GM18867 (cell line): ENCODE measurements at regions not wholly inside any gene's neighbourhood (a gene's known extent, or its start where the extent isn't known, plus 50 kb on each side); places are given as distances from the start of the nearest gene placed in this dataset.

Experiments used
- ATAC-seq: cut with Tn5 transposase; IDR thresholded peaks from one replicate; pipeline ENCODE4 v1.9.1; 2021; ENCODE audit warnings: mild to moderate bottlenecking, moderate library complexity; ENCODE audit not compliant: unreplicated experiment

GRCh38 chrX:118167361-118167760 is 50.8 kb upstream of the KLHL13 start:
- ATAC-seq, result no peak

DNA sequence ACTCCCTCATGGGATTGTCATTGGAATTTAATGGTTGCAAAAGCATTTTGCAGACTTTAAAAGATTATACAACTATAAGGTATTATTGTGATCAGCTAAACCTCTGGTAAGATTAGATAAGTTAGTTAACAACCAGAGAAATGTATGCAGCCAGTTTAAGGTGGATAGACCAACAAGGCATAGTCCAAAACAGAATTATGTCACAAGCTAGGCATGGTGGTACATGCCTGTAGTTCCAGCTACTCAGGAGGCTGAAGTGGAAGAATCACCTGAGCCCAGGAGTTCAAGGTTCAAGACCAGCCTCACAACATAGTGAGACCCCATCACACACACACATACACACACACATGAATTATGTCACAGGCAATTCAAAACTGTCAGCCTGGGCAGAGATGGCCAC is 54.7 kb upstream of the KLHL13 start:
- no peak for ATAC-seq

GRCh38 chrX:118174516-118175098 is 58.0 kb upstream of the KLHL13 start:
- no peak for ATAC-seq

DNA sequence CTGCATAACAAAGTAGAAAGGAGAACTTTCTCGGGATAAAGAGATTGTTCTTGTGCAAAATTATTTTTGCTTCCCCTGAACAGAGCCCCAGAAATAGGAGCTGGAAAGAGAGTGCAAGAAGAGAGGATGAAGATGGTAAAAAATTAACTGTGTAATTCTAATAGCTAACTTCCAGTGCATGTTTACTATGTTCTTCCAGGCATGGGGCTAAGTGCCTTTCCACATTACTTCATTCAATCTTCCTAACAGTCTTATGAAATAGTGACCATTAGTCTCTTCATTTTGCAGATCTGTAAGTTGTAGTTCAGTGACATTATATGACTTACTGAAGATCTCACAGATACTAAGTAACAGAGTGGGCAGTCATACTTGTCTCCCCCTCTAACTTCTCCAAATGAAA is 61.1 kb upstream of the KLHL13 start:
- no peak for ATAC-seq

DNA sequence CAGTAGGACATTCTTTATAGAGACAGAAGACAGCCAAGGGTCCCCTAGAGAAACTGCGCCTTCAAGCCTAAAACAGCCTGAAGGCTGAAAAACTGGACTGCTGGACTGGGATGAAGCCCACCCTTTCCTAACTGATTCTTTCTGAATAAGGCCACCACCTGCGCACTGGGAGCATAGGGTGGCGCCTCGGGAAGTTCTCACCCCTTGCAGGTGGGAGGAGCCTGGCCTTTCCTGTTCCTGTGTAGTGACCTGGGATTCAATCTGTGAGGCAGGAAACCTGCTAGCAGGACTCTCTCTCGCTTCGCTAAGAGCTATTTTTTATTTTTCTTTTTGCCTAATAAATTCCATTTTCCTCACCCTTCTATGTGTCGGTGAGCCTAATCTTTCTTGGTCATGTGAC is 61.8 kb upstream of the KLHL13 start:
- ATAC-seq, result no peak

DNA sequence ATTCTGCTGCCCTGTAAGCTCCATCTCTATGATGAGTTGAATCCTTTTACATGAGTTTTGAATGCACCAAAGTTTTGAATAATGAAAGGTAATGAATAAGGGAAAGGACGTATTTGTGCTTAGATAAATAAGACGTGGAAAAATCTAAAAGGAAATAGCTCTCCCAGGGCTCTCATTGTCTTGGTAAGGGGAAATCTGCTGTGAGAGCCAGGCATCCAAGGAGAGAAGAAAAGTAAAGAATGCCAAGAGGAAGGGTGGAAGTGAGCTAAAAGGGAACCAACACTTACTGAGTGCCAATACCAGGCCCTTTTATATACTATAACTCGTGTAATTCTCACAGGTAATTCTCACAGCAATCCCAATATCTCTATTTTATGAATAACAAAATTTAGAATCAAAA is 62.6 kb upstream of the KLHL13 start:
- ATAC-seq, result no peak

DNA sequence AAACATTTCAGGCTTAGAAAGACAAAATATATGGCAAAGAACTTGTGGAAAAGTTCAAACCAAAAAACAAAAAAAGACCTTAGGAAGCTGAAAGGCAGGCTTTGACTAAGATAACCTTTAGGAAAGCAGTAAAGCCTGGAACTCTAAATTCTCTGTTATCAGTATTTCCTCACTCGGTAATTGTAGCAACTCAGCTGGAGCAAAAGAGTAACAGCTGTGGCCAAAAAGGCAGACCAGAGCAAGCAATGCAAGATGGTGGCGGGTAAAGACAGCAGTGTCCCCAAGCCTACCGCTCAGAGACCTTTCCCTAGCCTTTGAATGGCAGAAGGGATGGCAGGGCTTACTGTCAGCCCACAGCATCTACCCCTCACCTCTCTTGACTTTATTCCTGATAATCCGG is 63.1 kb upstream of the KLHL13 start:
- ATAC-seq, result no peak

- ATAC-seq, result no peak
Observed at GRCh38 chrX:118181030-118181429, 64.4 kb upstream of the KLHL13 start.

- no peak for ATAC-seq
Observed at GRCh38 chrX:118182025-118182424, 65.4 kb upstream of the KLHL13 start.

DNA sequence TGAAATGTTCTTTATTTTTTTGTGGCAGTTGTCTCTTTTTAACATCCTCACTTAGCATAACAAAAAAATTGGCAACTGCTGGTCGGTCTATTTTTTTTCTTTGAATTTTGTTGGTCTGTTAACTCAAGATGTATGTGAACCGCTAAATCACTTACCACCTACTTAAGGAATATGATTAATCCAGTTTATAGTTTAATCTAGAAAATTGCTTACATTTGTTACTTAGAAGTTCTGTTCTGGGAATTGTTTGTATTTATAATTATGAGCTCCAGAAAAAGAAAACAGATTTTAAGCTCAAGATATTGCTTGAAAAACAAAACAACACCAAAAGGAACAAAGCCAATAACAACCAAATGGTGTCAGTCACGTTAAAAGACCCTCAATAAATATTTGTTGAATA is 66.1 kb upstream of the KLHL13 start:
- no peak for ATAC-seq

GRCh38 chrX:118183606-118184005 is 67.0 kb upstream of the KLHL13 start:
- ATAC-seq, result no peak

DNA sequence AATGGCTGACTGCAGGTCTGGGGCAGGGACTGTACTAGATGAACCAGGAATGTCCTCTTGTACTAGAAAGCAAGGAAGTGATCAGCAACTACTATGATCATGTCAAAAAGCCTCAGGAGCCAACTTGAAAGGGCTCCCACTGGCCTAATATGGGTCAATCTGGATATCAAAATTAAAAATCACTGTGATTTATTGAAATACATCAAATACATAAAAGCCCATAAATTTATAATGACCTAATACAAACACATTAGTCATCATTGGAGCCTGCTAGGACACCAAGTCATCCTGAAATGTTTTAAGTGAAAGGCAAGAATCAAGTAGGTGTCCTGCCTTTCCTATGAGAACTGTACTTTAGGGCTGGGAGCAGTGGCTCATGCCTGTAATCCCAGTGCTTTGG is 70.5 kb upstream of the KLHL13 start:
- ATAC-seq, result no peak

GRCh38 chrX:118189000-118189399 is 72.4 kb upstream of the KLHL13 start:
- ATAC-seq, result no peak

DNA sequence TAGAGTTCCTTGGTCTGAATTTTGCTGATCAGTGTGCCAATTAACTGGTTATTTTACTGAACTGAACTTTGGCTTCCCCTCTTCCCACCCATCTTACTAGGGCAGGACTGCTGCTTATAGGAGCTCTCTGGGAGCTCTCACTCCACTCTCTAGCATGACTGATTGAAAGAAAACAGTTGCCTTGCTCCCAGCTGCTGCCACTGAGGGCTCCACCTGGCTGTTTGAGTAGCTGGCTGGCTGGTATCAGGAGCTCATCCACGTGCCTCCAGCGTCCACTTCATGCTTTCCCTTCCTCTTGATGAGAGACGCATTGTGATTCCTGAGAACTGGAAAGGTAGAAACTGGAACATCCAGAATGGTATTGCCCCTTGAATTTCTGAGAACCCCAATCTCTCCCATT is 73.0 kb upstream of the KLHL13 start:
- ATAC-seq, result no peak

- no peak for ATAC-seq
Observed at GRCh38 chrX:118197730-118198129, 81.1 kb upstream of the KLHL13 start.

DNA sequence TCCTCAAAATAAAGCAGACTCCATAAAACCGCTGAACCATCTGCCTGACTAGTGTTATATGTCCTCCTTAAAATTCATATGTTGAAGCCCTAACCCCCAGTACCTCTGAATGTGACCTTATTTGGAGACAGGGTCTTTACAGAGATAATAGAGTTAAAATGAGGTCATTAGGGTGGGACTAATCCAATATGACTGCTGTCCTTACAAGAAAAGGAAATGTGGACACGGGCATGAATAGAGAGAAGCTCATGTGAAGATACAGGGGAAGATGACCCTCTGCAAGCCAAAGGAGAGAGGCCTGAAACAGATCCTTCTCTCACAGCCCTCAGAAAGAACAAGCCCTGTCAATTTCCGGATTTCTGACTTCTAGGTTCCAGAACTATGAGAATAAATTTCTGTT is 82.0 kb upstream of the KLHL13 start:
- ATAC-seq, result no peak

DNA sequence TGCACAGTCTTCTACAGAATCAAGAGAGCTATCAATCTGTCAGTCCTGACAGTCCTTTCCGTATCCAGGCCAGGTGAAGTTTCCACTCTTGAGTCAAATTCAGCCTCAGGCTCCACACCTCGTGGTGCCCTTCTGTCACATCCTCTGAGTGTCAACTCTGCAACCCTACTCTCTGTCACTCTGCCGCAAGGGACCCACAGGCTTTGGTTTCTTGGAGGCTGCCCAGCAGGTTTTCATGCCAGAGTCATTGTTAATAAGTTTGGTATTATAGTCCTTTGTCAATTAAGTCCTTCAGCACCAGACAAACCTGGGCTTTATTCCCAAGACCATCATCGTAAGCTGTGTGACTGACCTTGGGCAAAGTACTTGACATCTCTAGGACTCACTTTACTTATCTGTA is 83.4 kb upstream of the KLHL13 start:
- no peak for ATAC-seq

GRCh38 chrX:118205421-118206395 is 89.1 kb upstream of the KLHL13 start:
- no peak for ATAC-seq

GRCh38 chrX:118207831-118208453 is 91.3 kb upstream of the KLHL13 start:
- no peak for ATAC-seq

DNA sequence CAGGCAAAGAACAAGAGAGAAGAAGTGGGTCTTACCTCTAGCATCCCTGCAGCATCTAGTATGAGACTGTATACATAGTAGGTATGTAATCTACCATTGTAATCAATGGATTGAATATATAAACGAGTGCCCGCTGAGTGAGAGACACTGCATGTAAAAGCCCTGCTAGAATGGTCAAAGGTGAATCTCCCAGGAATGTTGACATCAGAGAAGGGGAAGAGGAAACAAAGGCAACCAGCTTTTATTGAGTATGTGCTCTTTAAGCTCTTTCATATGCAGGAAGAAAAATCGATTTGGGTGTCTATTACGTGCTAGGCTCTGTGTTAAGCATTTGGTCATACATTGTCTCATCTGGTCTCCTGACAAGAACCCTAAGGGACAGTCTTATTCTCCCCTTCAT is 91.9 kb upstream of the KLHL13 start:
- ATAC-seq, result no peak

DNA sequence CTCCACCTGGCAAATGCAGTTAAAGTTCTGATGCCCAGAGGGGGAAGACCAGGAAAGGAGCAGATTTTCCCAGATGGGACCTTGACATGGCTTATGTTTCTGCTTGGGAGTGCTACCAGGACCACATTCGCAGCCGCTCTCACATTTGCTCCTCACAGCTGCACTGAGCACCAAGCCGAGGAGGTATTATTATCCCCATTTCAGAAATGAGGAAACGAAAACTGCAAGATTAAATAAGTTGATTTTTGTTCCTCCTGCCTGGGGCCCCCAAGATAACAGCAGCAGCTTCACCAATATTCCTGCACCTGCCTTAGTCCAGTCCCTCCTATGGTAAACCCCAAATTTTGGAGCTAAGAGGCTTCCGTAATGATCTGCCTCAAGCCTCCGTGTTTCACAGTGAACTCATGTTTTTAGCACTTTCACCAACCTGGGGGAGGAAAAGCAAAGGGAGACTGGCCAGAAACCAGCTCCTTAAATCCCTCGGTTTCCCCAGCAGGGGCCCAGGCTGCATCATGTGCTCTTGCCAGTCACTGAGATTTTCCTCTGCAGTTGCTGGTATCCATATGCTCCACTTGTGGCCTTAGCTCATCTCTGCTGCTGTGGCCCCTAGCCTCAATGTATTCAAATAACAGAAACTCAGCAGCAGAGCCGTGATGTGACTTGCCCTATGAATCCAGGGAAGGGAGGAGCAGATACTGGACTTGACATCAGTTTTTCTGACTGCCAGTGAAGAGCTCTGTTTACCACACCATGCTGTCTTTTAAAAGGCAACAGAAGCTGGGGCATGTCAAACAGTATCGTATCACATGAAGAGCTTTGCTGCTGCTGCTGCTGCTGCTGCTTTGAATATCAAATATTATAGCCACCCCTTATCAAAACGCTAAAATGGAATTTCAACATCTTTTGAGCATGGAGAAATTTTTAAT is 95.5 kb upstream of the KLHL13 start:
- ATAC-seq, result peak; percentile 60
